HUES48 (cell line): ENCODE measurements at regions not wholly inside any gene's neighbourhood (a gene's known extent, or its start where the extent isn't known, plus 50 kb on each side); places are given as distances from the start of the nearest gene placed in this dataset.
A peak's percentile ranks its signal among the peaks of the same experiment; 100 is the strongest.

Experiments used
- H3K27ac ChIP-seq: one replicate; pipeline ENCODE4 v1.7.0; 2013; ENCODE audit warnings: low read depth, low read length, inconsistent platforms
- H3K27me3 ChIP-seq: 2 replicates; pipeline ENCODE4 v1.6.1; 2013; ENCODE audit warnings: mild to moderate bottlenecking, low read length; ENCODE audit not compliant: control insufficient read depth, insufficient read depth
- H3K36me3 ChIP-seq: 2 replicates; pipeline ENCODE4 v1.6.1; 2013; ENCODE audit warnings: low read length; ENCODE audit not compliant: control insufficient read depth, insufficient read depth
- H3K4me1 ChIP-seq: 2 replicates; pipeline ENCODE4 v1.6.1; 2013; ENCODE audit warnings: mild to moderate bottlenecking, low read length; ENCODE audit not compliant: control insufficient read depth, insufficient read depth
- H3K4me3 ChIP-seq: 2 replicates; pipeline ENCODE4 v1.5.1; 2013; ENCODE audit warnings: mild to moderate bottlenecking, low read depth, low read length
- H3K9ac ChIP-seq: 2 replicates; pipeline ENCODE4 v1.6.1; 2013; ENCODE audit warnings: mild to moderate bottlenecking, low read depth, low read length, moderate library complexity
- H3K9me3 ChIP-seq: 2 replicates; pipeline ENCODE4 v1.6.1; 2013; ENCODE audit warnings: low read length; ENCODE audit not compliant: control insufficient read depth, insufficient read depth

DNA sequence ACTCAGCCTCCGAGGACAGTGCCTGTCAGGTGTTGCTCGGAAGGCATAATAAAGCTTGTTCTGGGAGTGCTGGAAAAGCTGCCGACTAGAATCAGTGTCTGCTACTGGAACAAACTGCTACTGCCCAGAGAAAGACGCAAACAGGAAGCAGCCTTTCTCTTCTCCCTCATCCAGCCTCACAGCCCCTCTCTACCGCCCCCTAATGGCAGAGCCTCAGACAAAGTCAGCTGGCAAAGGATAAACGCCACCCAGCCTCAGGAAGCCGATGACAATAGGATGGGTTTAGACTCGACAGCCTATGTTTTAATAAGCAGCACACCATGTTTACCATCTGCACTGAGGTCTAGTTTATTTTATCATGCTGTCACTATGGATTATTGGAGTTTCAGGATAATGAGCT lies 169.5 kb upstream of the LYZL1 start:
- no peak overlapping the region for H3K27ac ChIP-seq
- H3K27me3 ChIP-seq = no peaks in the 10 kb centered on the region
- no peak overlapping the region for H3K9ac ChIP-seq
- no peaks in the 10 kb centered on the region for H3K36me3 ChIP-seq
- H3K9me3 ChIP-seq = peaks cover 26% of the 10 kb centered on the region
- H3K4me3 ChIP-seq = no peak overlapping the region
- no peaks in the 10 kb centered on the region for H3K4me1 ChIP-seq

DNA sequence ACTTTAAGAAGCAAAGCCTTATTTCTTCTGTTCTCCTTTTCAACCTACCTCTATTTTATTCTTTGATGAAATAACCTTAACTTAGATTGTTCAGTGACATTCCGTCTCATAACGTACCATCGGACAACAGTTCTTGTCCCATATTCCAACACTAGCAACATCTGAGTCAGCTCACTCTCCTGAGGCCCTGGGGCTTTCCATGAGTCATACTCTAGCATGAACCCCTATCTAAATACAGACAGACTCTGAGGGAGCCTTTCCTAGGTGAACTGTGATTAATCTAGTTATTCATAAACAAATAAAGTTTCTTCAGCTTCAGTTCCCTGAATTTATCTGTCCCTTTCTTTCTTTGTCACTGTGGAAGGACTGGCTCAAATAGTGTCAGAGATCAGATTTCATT lies 168.7 kb upstream of the LYZL1 start:
- H3K36me3 ChIP-seq = no peaks in the 10 kb centered on the region
- no peak overlapping the region for H3K4me3 ChIP-seq
- H3K9me3 ChIP-seq = peaks cover 26% of the 10 kb centered on the region
- no peak overlapping the region; the same call in 1 of the 2 replicates for H3K9ac ChIP-seq
- no peaks in the 10 kb centered on the region for H3K27me3 ChIP-seq
- no peak overlapping the region for H3K27ac ChIP-seq
- H3K4me1 ChIP-seq = no peaks in the 10 kb centered on the region

DNA sequence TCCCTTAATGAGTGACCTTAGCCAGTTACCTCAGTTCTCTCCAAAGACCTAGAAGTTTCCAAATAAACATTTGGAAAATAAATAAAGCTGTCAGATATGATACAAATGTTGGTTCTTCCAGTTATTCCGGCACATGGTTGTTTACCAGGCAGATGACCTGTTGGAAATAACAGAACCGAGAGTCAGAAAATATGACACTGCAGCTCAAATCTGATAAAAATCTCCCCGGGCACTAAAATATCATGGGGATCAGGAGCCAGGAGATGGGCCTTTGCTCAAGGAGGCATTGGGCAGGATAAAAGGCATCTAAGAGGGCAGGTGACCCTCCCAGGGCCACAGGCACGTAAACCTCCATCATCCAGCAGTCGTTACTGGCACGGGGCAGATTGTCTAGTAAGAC lies 164.0 kb upstream of the LYZL1 start:
- no peaks in the 10 kb centered on the region for H3K9me3 ChIP-seq
- H3K9ac ChIP-seq = no peak overlapping the region
- no peak overlapping the region for H3K4me3 ChIP-seq
- H3K27ac ChIP-seq = no peak overlapping the region
- no peaks in the 10 kb centered on the region for H3K36me3 ChIP-seq
- H3K4me1 ChIP-seq = peaks cover 13% of the 10 kb centered on the region; the same call in 1 of the 2 replicates
- H3K27me3 ChIP-seq = no peaks in the 10 kb centered on the region

DNA sequence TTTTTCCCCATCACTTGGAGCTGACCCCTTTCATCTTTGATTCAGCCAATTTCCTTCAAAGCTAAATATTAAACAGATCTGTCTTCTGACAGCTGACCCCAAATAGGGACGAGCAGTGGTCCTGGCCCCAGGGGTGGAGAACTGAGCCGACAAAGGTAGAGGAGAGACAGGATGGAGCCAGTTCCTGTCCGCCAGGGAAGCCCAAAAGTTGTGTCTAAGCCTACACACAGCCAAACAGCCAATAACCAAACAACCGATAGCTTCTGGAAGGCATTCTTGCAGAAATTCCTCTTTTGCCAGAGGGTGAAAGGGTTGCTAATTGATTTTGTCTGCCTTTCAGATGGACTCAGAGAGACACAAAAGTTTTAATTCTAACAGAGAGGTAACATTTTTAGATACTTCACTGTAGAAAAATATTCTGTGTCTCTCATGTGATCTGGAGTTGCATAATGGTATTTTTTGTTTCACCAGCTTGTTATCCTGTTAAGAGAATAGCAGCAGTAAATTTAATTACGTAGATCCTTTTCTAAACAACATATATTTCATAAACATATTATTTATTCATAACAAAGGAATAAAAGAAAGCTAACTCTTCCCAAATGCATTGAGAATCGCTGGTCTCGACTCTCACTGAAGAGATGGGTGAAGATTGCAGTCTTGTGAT lies 161.7 kb upstream of the LYZL1 start:
- no peak overlapping the region for H3K9ac ChIP-seq
- no peak overlapping the region for H3K27ac ChIP-seq
- H3K36me3 ChIP-seq = no peaks in the 10 kb centered on the region
- no peak overlapping the region for H3K4me3 ChIP-seq
- H3K4me1 ChIP-seq = peaks cover 13% of the 10 kb centered on the region; the same call in 1 of the 2 replicates
- no peaks in the 10 kb centered on the region for H3K9me3 ChIP-seq
- H3K27me3 ChIP-seq = no peaks in the 10 kb centered on the region

DNA sequence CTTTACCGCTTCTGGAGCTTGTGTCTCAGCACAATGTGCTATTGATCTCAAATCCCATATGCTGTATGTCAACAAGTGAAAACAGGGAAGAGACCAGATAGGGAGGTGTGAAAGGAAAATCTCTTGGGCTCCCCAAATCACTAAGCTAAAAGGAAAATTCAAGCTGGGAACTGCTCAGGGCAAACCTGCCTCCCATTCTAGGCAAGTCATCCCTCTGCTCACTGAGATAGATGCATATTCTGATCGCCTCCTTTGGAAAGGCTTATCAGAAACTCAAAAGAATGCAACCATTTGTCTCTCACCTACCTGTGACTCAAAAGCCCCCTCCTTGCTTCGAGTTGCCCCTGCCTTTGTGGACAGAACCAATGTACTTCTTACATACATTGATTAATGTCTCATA lies 161.1 kb upstream of the LYZL1 start:
- no peak overlapping the region for H3K9ac ChIP-seq

DNA sequence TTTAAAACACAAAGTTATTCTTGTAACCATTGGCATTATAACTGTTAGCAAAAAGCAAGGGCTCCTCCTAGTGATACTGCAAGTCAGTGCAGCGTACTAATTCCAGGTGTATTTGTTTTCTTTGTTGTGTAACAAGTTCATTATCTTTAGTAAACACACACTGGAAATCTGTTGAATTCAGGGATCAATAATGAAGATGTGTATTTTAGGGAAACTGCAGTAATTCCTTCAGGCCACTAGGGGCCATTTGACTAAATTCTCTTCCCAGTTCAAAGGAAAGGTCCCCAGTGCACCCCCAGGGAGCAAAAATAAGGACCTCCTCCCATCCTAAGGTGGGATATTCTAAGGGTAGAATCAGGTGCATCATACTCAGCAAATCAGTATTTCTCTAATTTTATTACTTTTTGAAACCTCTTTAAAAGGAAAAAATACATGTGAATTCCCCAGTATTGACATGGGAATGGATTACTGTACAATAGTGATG lies 158.6 kb upstream of the LYZL1 start:
- H3K4me1 ChIP-seq = peaks cover 13% of the 10 kb centered on the region; the same call in 1 of the 2 replicates
- H3K9ac ChIP-seq = no peak overlapping the region
- H3K27ac ChIP-seq = no peak overlapping the region
- H3K4me3 ChIP-seq = no peak overlapping the region
- H3K9me3 ChIP-seq = no peaks in the 10 kb centered on the region
- H3K36me3 ChIP-seq = no peaks in the 10 kb centered on the region
- H3K27me3 ChIP-seq = no peaks in the 10 kb centered on the region

More for the DNA sequence above, 161.1 kb upstream of the LYZL1 start:
- H3K4me3 ChIP-seq = no peak overlapping the region
- no peaks in the 10 kb centered on the region for H3K36me3 ChIP-seq
- peaks cover 13% of the 10 kb centered on the region; the same call in 1 of the 2 replicates for H3K4me1 ChIP-seq
- no peaks in the 10 kb centered on the region for H3K9me3 ChIP-seq
- H3K27ac ChIP-seq = no peak overlapping the region
- no peaks in the 10 kb centered on the region for H3K27me3 ChIP-seq

DNA sequence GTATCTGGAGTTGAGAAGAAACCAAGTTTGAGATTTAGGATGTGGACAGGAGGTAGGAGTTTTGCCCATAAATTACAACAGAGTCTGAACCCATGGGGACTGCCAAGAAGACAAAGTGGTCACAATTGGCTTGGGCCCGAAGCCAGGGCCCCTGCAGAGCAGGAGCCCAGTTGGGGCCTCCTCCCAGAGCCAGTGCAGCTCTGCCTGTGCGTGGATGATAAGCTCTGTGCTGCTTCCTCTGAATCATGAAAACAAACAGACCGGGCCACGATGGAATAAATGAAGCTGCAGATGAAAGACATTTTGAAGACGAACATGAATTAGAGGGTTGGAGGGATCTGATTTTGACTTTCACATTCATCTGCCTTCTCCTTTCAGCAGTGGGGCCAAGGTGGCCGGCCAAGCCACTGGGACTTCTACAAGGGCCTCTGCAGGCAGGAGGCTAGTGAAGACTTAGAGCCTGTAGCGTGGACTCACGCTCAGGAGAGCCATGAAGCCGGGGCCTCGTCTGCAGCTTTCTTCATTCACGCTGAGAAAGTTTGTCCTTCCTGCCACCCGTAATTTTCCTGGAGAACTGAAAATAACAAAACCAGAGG lies 156.8 kb upstream of the LYZL1 start:
- Histone ChIP-seq H3K4me3 (no peak overlapping the region), H3K4me1 (peaks cover 8% of the 10 kb centered on the region; the same call in 1 of the 2 replicates), H3K27me3 (no peaks in the 10 kb centered on the region), H3K27ac (no peak overlapping the region), H3K9me3 (no peaks in the 10 kb centered on the region), H3K9ac (no peak overlapping the region), H3K36me3 (no peaks in the 10 kb centered on the region)

DNA sequence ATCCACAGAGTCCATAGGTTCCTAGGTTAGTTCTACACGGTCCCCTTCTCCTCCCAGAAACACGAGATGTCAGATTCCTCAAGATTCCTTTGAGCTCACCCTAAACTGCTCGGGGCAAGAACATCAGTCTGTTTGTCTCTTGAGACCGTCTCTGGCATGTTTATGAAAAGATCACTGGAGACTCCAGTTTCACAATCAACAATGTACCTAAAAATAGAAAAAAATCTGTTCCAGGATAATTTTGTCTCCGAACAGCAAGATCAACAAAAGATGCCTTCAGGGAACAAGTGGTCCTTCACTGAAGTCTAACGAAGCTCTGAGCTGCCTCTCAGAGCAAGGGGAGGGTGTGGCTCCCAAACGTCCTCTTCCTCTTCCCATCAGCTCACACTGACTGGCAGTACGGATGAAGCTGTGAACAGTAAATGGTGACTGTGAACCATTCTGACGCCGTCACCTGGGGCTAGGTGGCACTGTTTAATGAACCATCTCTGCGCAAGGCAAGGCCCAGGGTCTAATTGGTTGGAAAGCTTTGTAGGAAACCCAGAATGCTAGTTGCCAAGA lies 156.2 kb upstream of the LYZL1 start:
- no peak overlapping the region for H3K4me3 ChIP-seq
- no peaks in the 10 kb centered on the region for H3K36me3 ChIP-seq
- H3K9me3 ChIP-seq = no peaks in the 10 kb centered on the region
- H3K4me1 ChIP-seq = peaks cover 2% of the 10 kb centered on the region; the same call in 1 of the 2 replicates
- no peak overlapping the region for H3K27ac ChIP-seq
- H3K9ac ChIP-seq = no peak overlapping the region
- H3K27me3 ChIP-seq = no peaks in the 10 kb centered on the region

DNA sequence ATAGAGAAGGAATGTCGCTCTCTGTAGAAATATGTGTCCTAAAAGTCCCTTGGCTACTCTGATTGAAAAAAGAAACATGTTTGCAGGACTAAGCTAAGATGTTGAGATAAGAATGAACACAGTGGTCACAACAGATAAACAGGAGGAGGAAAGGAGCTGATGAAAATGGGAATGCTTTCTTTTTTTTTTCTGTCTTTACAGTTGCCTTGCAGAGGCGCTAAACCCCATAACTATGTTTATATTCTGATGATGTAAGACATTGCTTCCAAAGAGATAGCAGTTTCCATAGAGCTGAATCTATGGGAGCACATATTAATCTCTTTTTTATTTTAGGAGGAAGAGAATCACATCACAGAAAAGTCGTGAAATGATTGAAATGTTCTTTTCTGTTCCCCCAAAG lies 153.5 kb upstream of the LYZL1 start:
- no peaks in the 10 kb centered on the region for H3K9me3 ChIP-seq
- H3K4me1 ChIP-seq = peaks cover 4% of the 10 kb centered on the region
- H3K27me3 ChIP-seq = no peaks in the 10 kb centered on the region
- no peaks in the 10 kb centered on the region for H3K36me3 ChIP-seq
- H3K9ac ChIP-seq = no peak overlapping the region
- H3K27ac ChIP-seq = no peak overlapping the region
- H3K4me3 ChIP-seq = no peak overlapping the region

DNA sequence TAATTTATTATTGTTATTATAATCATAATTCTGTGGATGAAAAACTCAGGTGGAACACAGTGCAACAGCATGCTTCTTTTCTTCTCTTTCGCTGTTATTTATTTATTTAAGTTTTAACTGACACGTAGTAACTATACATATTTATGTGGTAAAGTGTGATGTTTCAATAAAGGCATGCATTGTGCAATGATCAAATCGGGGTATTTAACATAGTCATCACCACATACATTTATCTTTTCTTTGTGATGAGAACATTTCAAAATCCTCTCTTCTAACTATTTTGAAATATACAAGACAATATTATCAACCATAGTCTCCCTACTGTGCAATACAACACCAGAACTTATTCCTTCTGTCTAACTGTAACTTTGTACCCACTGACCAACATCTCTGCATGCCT lies 152.5 kb upstream of the LYZL1 start:
- Histone ChIP-seq H3K27ac (no peak overlapping the region), H3K4me3 (no peak overlapping the region), H3K4me1 (peaks cover 15% of the 10 kb centered on the region), H3K9ac (no peak overlapping the region), H3K27me3 (no peaks in the 10 kb centered on the region), H3K9me3 (no peaks in the 10 kb centered on the region), H3K36me3 (no peaks in the 10 kb centered on the region)

DNA sequence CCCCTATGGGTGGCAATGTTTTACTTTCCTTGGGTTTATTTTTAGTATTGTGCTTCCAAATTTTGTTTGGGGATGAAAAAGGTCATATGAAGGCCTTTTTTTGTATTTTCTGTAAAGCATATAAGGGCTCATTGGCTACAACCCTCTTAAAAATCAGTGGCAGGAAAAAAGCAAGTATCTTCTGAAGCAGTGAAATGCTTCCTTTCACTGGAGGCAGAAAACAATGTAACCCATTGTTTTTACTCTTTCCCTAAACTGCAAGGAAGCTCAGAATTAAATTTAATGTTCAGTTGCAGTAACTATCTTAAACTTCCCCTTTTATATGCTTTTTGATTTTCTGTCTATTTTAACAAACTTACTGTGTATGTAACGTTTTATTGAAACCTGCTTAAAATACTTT lies 148.7 kb upstream of the LYZL1 start:
- peak overlapping the region; percentile 88 for H3K27ac ChIP-seq

More for the DNA sequence above, 148.7 kb upstream of the LYZL1 start:
- no peak overlapping the region for H3K9ac ChIP-seq
- peaks cover 36% of the 10 kb centered on the region for H3K4me1 ChIP-seq
- H3K4me3 ChIP-seq = no peak overlapping the region
- H3K36me3 ChIP-seq = no peaks in the 10 kb centered on the region
- H3K27me3 ChIP-seq = no peaks in the 10 kb centered on the region
- H3K9me3 ChIP-seq = no peaks in the 10 kb centered on the region
